ENCODE measurements at regions not wholly inside any gene's neighbourhood (a gene's known extent, or its start where the extent isn't known, plus 50 kb on each side); places are given as distances from the start of the nearest gene placed in this dataset.

- WGBS (ENCODE audit: insufficient coverage) = 84% methylated on average over 6 of the region's 8 CpGs
- Histone ChIP-seq H3K4me3 (ENCODE audit: control extremely low read depth in 1 of 5, extremely low read depth in 1 of 5, insufficient read depth in 1 of 5, low read depth in 2 of 5, low read length in 4 of 5) (no peak overlapping the region), H3K4me1 (ENCODE audit: control insufficient read depth in 2 of 2, insufficient read depth in 2 of 2, low read length in 2 of 2) (peaks cover 12 to 15% of the 10 kb centered on the region in 2 donors), H3K27ac (ENCODE audit: low read length in 2 of 2) (no peak overlapping the region), H2AFZ (ENCODE audit: insufficient read depth, low read depth, low read length, poor library complexity, severe bottlenecking) (no peak overlapping the region), H3K79me2 (ENCODE audit: control insufficient read depth, insufficient read depth, low read length) (no peaks in the 10 kb centered on the region), H3K36me3 (replicated peaks in 1 of 2; ENCODE audit: control extremely low read depth in 1 of 2, control insufficient read depth in 1 of 2, extremely low read depth in 1 of 2, insufficient read depth in 2 of 2, low read length in 1 of 2) (no peaks in the 10 kb centered on the region), H4K20me1 (ENCODE audit: control insufficient read depth, insufficient read depth, low read length, poor library complexity, severe bottlenecking) (no peaks in the 10 kb centered on the region), H3K9ac (ENCODE audit: low read length) (no peak overlapping the region), H3K9me3 (ENCODE audit: control extremely low read depth in 1 of 3, control insufficient read depth in 2 of 3, insufficient read depth in 1 of 3, low read length in 2 of 3) (no peaks in the 10 kb centered on the region), H3K27me3 (replicated peaks in 1 of 4; ENCODE audit: control extremely low read depth in 1 of 4, control insufficient read depth in 3 of 4, insufficient read depth in 4 of 4, low read length in 3 of 4) (peaks cover 0 to 15% (median 6%) of the 10 kb centered on the region in 4 experiments), H3K4me2 (replicated peaks; ENCODE audit: low read depth, low read length, poor library complexity, severe bottlenecking) (no peak overlapping the region)
- intact Hi-C loops (cut with micrococcal nuclease) = no loop called here
- no peak overlapping the region for H3K4me3 Mint-ChIP-seq
- POLR2A ChIA-PET = no interaction called here
- CTCF ChIA-PET = interaction anchor here (1.1 kb wide), 1 partner anchor 11 kb away, joined by 3 read pairs; no protein-coding TSS in a partner anchor
- H3K27ac Mint-ChIP-seq = no peak overlapping the region
- H3K4me1 Mint-ChIP-seq = peaks cover 12% of the 10 kb centered on the region
- ATAC-seq (ENCODE audit: low read depth) (no peak), DNase-seq (no peak)
- H3K9me3 Mint-ChIP-seq (ENCODE audit: insufficient read depth) = no peaks in the 10 kb centered on the region
- TF ChIP-seq EZH2 (IDR thresholded peaks at IDR 0.05; ENCODE audit: borderline replicate concordance, insufficient read depth, low read depth, low read length, poor library complexity, severe bottlenecking) = no peak
- TF ChIP-seq, protein P1, sequence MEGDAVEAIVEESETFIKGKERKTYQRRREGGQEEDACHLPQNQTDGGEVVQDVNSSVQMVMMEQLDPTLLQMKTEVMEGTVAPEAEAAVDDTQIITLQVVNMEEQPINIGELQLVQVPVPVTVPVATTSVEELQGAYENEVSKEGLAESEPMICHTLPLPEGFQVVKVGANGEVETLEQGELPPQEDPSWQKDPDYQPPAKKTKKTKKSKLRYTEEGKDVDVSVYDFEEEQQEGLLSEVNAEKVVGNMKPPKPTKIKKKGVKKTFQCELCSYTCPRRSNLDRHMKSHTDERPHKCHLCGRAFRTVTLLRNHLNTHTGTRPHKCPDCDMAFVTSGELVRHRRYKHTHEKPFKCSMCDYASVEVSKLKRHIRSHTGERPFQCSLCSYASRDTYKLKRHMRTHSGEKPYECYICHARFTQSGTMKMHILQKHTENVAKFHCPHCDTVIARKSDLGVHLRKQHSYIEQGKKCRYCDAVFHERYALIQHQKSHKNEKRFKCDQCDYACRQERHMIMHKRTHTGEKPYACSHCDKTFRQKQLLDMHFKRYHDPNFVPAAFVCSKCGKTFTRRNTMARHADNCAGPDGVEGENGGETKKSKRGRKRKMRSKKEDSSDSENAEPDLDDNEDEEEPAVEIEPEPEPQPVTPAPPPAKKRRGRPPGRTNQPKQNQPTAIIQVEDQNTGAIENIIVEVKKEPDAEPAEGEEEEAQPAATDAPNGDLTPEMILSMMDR (IDR thresholded peaks at IDR 0.05) = no peak
- H3K27me3 Mint-ChIP-seq = peaks cover 42% of the 10 kb centered on the region
These were observed 76.9 kb upstream of the DYNLRB2 start for GRCh38 chr16:80463751-80464495.

DNA sequence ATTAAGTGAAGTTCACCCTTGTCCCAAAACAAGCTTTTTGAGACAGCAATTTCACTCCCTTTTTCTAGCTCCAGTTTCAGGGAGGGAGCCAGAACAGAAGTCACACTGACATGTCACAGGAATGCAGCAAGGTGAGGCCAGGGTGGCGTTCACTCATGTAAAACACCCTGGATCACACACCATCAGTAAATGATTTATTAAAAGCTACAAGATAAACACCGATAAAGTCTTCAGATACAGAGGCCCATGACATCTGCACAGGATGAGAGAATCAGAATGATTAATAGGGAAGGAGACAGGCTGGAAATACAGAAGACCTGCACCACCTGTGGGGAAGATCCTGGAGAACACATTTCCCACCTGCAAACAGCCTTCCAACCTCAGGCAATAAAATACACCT lies 77.5 kb upstream of the DYNLRB2 start:
- Histone ChIP-seq H3K9me3 (ENCODE audit: control extremely low read depth in 1 of 3, control insufficient read depth in 2 of 3, insufficient read depth in 1 of 3, low read length in 2 of 3) (no peaks in the 10 kb centered on the region), H4K20me1 (ENCODE audit: control insufficient read depth, insufficient read depth, low read length, poor library complexity, severe bottlenecking) (no peaks in the 10 kb centered on the region), H3K79me2 (ENCODE audit: control insufficient read depth, insufficient read depth, low read length) (no peaks in the 10 kb centered on the region), H3K27ac (ENCODE audit: low read length in 2 of 2) (no peak overlapping the region), H3K9ac (ENCODE audit: low read length) (no peak overlapping the region), H2AFZ (ENCODE audit: insufficient read depth, low read depth, low read length, poor library complexity, severe bottlenecking) (no peak overlapping the region), H3K4me1 (ENCODE audit: control insufficient read depth in 2 of 2, insufficient read depth in 2 of 2, low read length in 2 of 2) (peaks cover 12 to 15% of the 10 kb centered on the region in 2 donors), H3K36me3 (replicated peaks in 1 of 2; ENCODE audit: control extremely low read depth in 1 of 2, control insufficient read depth in 1 of 2, extremely low read depth in 1 of 2, insufficient read depth in 2 of 2, low read length in 1 of 2) (no peaks in the 10 kb centered on the region), H3K27me3 (replicated peaks in 1 of 4; ENCODE audit: control extremely low read depth in 1 of 4, control insufficient read depth in 3 of 4, insufficient read depth in 4 of 4, low read length in 3 of 4) (peaks cover 0 to 9% (median 6%) of the 10 kb centered on the region in 4 experiments), H3K4me2 (replicated peaks; ENCODE audit: low read depth, low read length, poor library complexity, severe bottlenecking) (no peak overlapping the region), H3K4me3 (ENCODE audit: control extremely low read depth in 1 of 5, extremely low read depth in 1 of 5, insufficient read depth in 1 of 5, low read depth in 2 of 5, low read length in 4 of 5) (no peak overlapping the region)
- Mint-ChIP-seq H3K27me3 (peaks cover 38% of the 10 kb centered on the region), H3K4me1 (peaks cover 12% of the 10 kb centered on the region), H3K9me3 (ENCODE audit: insufficient read depth) (no peaks in the 10 kb centered on the region), H3K27ac (no peak overlapping the region), H3K4me3 (no peak overlapping the region)
- DNase-seq (no peak), ATAC-seq (ENCODE audit: low read depth) (no peak)
- ChIA-PET CTCF (interaction anchor here (1.1 kb wide), 1 partner anchor 11 kb away, joined by 3 read pairs; no protein-coding TSS in a partner anchor), POLR2A (no interaction called here)
- intact Hi-C loops (cut with micrococcal nuclease) = no loop called here
- TF ChIP-seq, protein P1 (IDR thresholded peaks at IDR 0.05) = no peak
- no peak for TF ChIP-seq EZH2 (IDR thresholded peaks at IDR 0.05; ENCODE audit: borderline replicate concordance, insufficient read depth, low read depth, low read length, poor library complexity, severe bottlenecking)
- no CpG with 5 or more reads among the region's 2 CpGs for WGBS (ENCODE audit: insufficient coverage)
